ENCODE measurements at regions not wholly inside any gene's neighbourhood (a gene's known extent, or its start where the extent isn't known, plus 50 kb on each side); places are given as distances from the start of the nearest gene placed in this dataset.

GRCh38 chr1:215474940-215475339, 92.2 kb upstream of the KCTD3 start:
- CTCF ChIA-PET = interaction anchor here (0.5 kb wide), 1 partner anchor 128 kb away, joined by 5 read pairs; no protein-coding TSS in a partner anchor
- Histone ChIP-seq H3K9ac (ENCODE audit: low read depth, low read length) (no peak overlapping the region), H4K20me1 (ENCODE audit: insufficient read depth, low read length) (no peaks in the 10 kb centered on the region), H2AFZ (replicated peaks; ENCODE audit: low read length, poor library complexity) (no peak overlapping the region), H3K4ac (ENCODE audit: low read depth, low read length) (peak overlapping the region; percentile 12), H2BK5ac (ENCODE audit: low read depth, low read length, poor library complexity, severe bottlenecking) (no peak overlapping the region), H2AK9ac (replicated peaks; ENCODE audit: low read depth, low read length, poor library complexity) (no peak overlapping the region), H3K18ac (ENCODE audit: low read depth, low read length) (peak overlapping the region; percentile 50), H4K5ac (ENCODE audit: low read depth, low read length) (peak overlapping the region; percentile 21), H3K36me3 (ENCODE audit: control insufficient read depth, insufficient read depth, low read length) (no peaks in the 10 kb centered on the region), H2BK20ac (ENCODE audit: low read depth, low read length) (peak overlapping the region; percentile 51), H4K8ac (ENCODE audit: low read depth in 2 of 2, low read length in 2 of 2) (no peak overlapping the region; a peak in 1 of 4 replicates), H3K27ac (ENCODE audit: insufficient read depth, low read length) (no peak overlapping the region), H2BK15ac (ENCODE audit: low read depth, low read length) (no peak overlapping the region; the same call in 2 of the 3 replicates), H3K9me3 (ENCODE audit: control insufficient read depth, insufficient read depth, low read length) (peaks cover 7% of the 10 kb centered on the region), H4K91ac (ENCODE audit: insufficient read depth, low read depth, low read length) (no peak overlapping the region), H3K56ac (ENCODE audit: extremely low read depth, insufficient read depth, low read length) (no peak overlapping the region), H3K79me1 (ENCODE audit: low read depth in 1 of 2, low read length in 2 of 2) (no peaks in the 10 kb centered on the region), H3K9me1 (ENCODE audit: insufficient read depth, low read length) (no peaks in the 10 kb centered on the region), H3K27me3 (ENCODE audit: control insufficient read depth, insufficient read depth, low read length) (no peaks in the 10 kb centered on the region; the same call in 1 of the 2 replicates), H2AK5ac (ENCODE audit: low read depth, low read length) (peak overlapping the region; percentile 11; the same call in 1 of the 2 replicates), H3K4me3 (ENCODE audit: insufficient read depth, low read depth, low read length) (no peak overlapping the region), H3K4me2 (ENCODE audit: low read depth, low read length) (no peak overlapping the region), H3K23ac (ENCODE audit: low read depth, low read length) (no peak overlapping the region), H3K4me1 (ENCODE audit: control insufficient read depth, insufficient read depth, low read length) (peaks cover 8% of the 10 kb centered on the region), H3K14ac (replicated peaks; ENCODE audit: low read depth, low read length) (no peak overlapping the region), H2BK120ac (ENCODE audit: low read depth, low read length) (peak overlapping the region; percentile 76)
- in situ Hi-C loops (cut with MboI; ENCODE audit: low sequenced_read_pairs) = no loop called here
- POLR2A ChIA-PET (ENCODE audit: unreplicated experiment) = no interaction called here
- WGBS, 2 experiments (ENCODE audit: extremely low coverage in 2 of 2, insufficient read length in 1 of 2) = 100% methylated on average over 1 of the region's 8 CpGs; no CpG with 5 or more reads in 1 of the 2 experiments
- intact Hi-C loops (cut with micrococcal nuclease) = no loop called here
- ATAC-seq (ENCODE audit: low read depth) (no peak), DNase-seq (no peak)
- no TSS peak for BruUV-seq (replicated peaks)
- dilution Hi-C loops (cut with HindIII; ENCODE audit: low sequenced_read_pairs, unreplicated experiment) = no loop called here
- TF ChIP-seq RCOR1 (IDR thresholded peaks at IDR 0.05; ENCODE audit: insufficient replicate concordance, low read length) = no peak
- no peak for TF ChIP-seq SMC3 (IDR thresholded peaks at IDR 0.05; ENCODE audit: low read depth, low read length)
- TF ChIP-seq MXI1 (IDR thresholded peaks at IDR 0.05; ENCODE audit: borderline replicate concordance, low read depth, low read length) = no peak

Measured in IMR-90 (cell line).